Bronchial epithelial cell (primary cell): ENCODE measurements at regions not wholly inside any gene's neighbourhood (a gene's known extent, or its start where the extent isn't known, plus 50 kb on each side); places are given as distances from the start of the nearest gene placed in this dataset.
A peak's percentile ranks its signal among the peaks of the same experiment; 100 is the strongest.

Source experiments
- DNase-seq: peaks from one replicate; pipeline ENCODE4 v3.0.0-alpha.2; 2010; ENCODE audit warnings: low read depth
- FAIRE-seq: peaks from 2 replicates; lab custom pipeline; 2011; peaks lifted over from hg19 to GRCh38; lab: Jason Lieb, UNC
- H3K27me3 ChIP-seq: 2 replicates; pipeline ENCODE4 v1.5.1; 2011; ENCODE audit warnings: low read length; ENCODE audit not compliant: control insufficient read depth, insufficient read depth
- H3K36me3 ChIP-seq: 2 replicates; pipeline ENCODE4 v1.5.1; 2011; ENCODE audit warnings: low read length; ENCODE audit not compliant: control insufficient read depth, insufficient read depth
- H3K4me3 ChIP-seq: 2 replicates; pipeline ENCODE4 v1.5.1; 2011; ENCODE audit warnings: mild to moderate bottlenecking, low read depth, low read length, control low read depth
- CTCF ChIP-seq: IDR thresholded peaks from 2 replicates; pipeline ENCODE4 v1.5.1; 2011; ENCODE audit warnings: mild to moderate bottlenecking, moderate library complexity, low read length, control low read depth, inconsistent platforms; ENCODE audit not compliant: insufficient read depth, severe bottlenecking

GRCh38 chr9:95626885-95627558 lies 110.3 kb upstream of the PTCH1 start:
- TF ChIP-seq CTCF: no peak
- H3K36me3 ChIP-seq: no peaks in the 10 kb centered on the region
- DNase-seq (no peak), FAIRE-seq (no peak)
- H3K4me3 ChIP-seq: no peak overlapping the region
- H3K27me3 ChIP-seq: no peaks in the 10 kb centered on the region

- H3K27me3 ChIP-seq: no peaks in the 10 kb centered on the region
- H3K4me3 ChIP-seq: no peak overlapping the region
- FAIRE-seq (no peak), DNase-seq (no peak)
- no peaks in the 10 kb centered on the region for H3K36me3 ChIP-seq
- TF ChIP-seq CTCF: no peak
Observed at GRCh38 chr9:95626341-95626740, 109.6 kb upstream of the PTCH1 start.

- no peak for DNase-seq
- Histone ChIP-seq H3K27me3 (no peaks in the 10 kb centered on the region), H3K36me3 (no peaks in the 10 kb centered on the region), H3K4me3 (no peak overlapping the region)
- no peak for FAIRE-seq
- no peak for TF ChIP-seq CTCF
Observed at GRCh38 chr9:95623640-95624039, 106.9 kb upstream of the PTCH1 start.

GRCh38 chr9:95620722-95621121 lies 104.0 kb upstream of the PTCH1 start:
- Histone ChIP-seq H3K4me3 (no peak overlapping the region), H3K27me3 (no peaks in the 10 kb centered on the region), H3K36me3 (no peaks in the 10 kb centered on the region)
- TF ChIP-seq CTCF: no peak
- FAIRE-seq (no peak), DNase-seq (no peak)

GRCh38 chr9:95620314-95620713 lies 103.5 kb upstream of the PTCH1 start:
- Histone ChIP-seq H3K4me3 (no peak overlapping the region), H3K27me3 (no peaks in the 10 kb centered on the region), H3K36me3 (no peaks in the 10 kb centered on the region)
- TF ChIP-seq CTCF: no peak
- FAIRE-seq (no peak), DNase-seq (no peak)

- H3K27me3 ChIP-seq: no peaks in the 10 kb centered on the region
- no peak overlapping the region for H3K4me3 ChIP-seq
- no peak for TF ChIP-seq CTCF
- H3K36me3 ChIP-seq: no peaks in the 10 kb centered on the region
- DNase-seq (no peak), FAIRE-seq (peak; percentile 60)
Observed at GRCh38 chr9:95615246-95615645, 98.5 kb upstream of the PTCH1 start.
